ENCODE measurements at regions not wholly inside any gene's neighbourhood (a gene's known extent, or its start where the extent isn't known, plus 50 kb on each side); places are given as distances from the start of the nearest gene placed in this dataset.

GRCh38 chr2:59584958-59585357 is 968.5 kb downstream of the BCL11A start:
- ATAC-seq (replicated peaks; ENCODE audit: extremely low read depth, poor library complexity, severe bottlenecking): no peak
- Mint-ChIP-seq H3K4me3 (no peak overlapping the region), H3K27me3 (no peaks in the 10 kb centered on the region), H3K4me1 (no peaks in the 10 kb centered on the region), H3K27ac (ENCODE audit: low read depth) (no peak overlapping the region), H3K36me3 (ENCODE audit: insufficient read depth) (no peaks in the 10 kb centered on the region), H3K9me3 (peaks cover 11% of the 10 kb centered on the region)
- no peak for DNase-seq (ENCODE audit: low spot score in 2 of 2)

- H3K9me3 Mint-ChIP-seq: peaks cover 13% of the 10 kb centered on the region
- no peak for ATAC-seq (replicated peaks; ENCODE audit: extremely low read depth, poor library complexity, severe bottlenecking)
- H3K4me3 Mint-ChIP-seq: no peak overlapping the region
These were observed 970.2 kb downstream of the BCL11A start for GRCh38 chr2:59583173-59583765.

GRCh38 chr2:59578349-59578748 is 975.1 kb downstream of the BCL11A start:
- no peak for DNase-seq (ENCODE audit: low spot score in 2 of 2)
- peaks cover 10% of the 10 kb centered on the region for H3K9me3 Mint-ChIP-seq
- H3K4me3 Mint-ChIP-seq: no peak overlapping the region
- H3K36me3 Mint-ChIP-seq (ENCODE audit: insufficient read depth): no peaks in the 10 kb centered on the region
- H3K27ac Mint-ChIP-seq (ENCODE audit: low read depth): no peak overlapping the region
- H3K4me1 Mint-ChIP-seq: no peaks in the 10 kb centered on the region
- no peaks in the 10 kb centered on the region for H3K27me3 Mint-ChIP-seq
- no peak for ATAC-seq (replicated peaks; ENCODE audit: extremely low read depth, poor library complexity, severe bottlenecking)

More at GRCh38 chr2:59583173-59583765, 970.2 kb downstream of the BCL11A start:
- H3K4me1 Mint-ChIP-seq: no peaks in the 10 kb centered on the region
- H3K27ac Mint-ChIP-seq (ENCODE audit: low read depth): no peak overlapping the region
- DNase-seq (ENCODE audit: low spot score in 2 of 2): no peak
- H3K27me3 Mint-ChIP-seq: no peaks in the 10 kb centered on the region
- H3K36me3 Mint-ChIP-seq (ENCODE audit: insufficient read depth): no peaks in the 10 kb centered on the region

- ATAC-seq (replicated peaks; ENCODE audit: extremely low read depth, poor library complexity, severe bottlenecking) (no peak), DNase-seq (ENCODE audit: low spot score in 2 of 2) (no peak)
- Mint-ChIP-seq H3K4me3 (no peak overlapping the region), H3K27ac (ENCODE audit: low read depth) (no peak overlapping the region), H3K27me3 (no peaks in the 10 kb centered on the region), H3K4me1 (no peaks in the 10 kb centered on the region), H3K9me3 (peaks cover 11% of the 10 kb centered on the region), H3K36me3 (ENCODE audit: insufficient read depth) (no peaks in the 10 kb centered on the region)
These were observed 978.3 kb downstream of the BCL11A start for GRCh38 chr2:59575191-59575590.

GRCh38 chr2:59572227-59572626 is 981.2 kb downstream of the BCL11A start:
- no peaks in the 10 kb centered on the region for H3K27me3 Mint-ChIP-seq
- no peaks in the 10 kb centered on the region for H3K4me1 Mint-ChIP-seq
- DNase-seq (ENCODE audit: low spot score in 2 of 2) (no peak), ATAC-seq (replicated peaks; ENCODE audit: extremely low read depth, poor library complexity, severe bottlenecking) (no peak)
- H3K27ac Mint-ChIP-seq (ENCODE audit: low read depth): no peak overlapping the region
- no peaks in the 10 kb centered on the region for H3K36me3 Mint-ChIP-seq (ENCODE audit: insufficient read depth)
- no peak overlapping the region for H3K4me3 Mint-ChIP-seq
- H3K9me3 Mint-ChIP-seq: peaks cover 6% of the 10 kb centered on the region

GRCh38 chr2:59570818-59571217 is 982.6 kb downstream of the BCL11A start:
- no peak overlapping the region for H3K4me3 Mint-ChIP-seq

GRCh38 chr2:59569124-59569523 is 984.3 kb downstream of the BCL11A start:
- H3K36me3 Mint-ChIP-seq (ENCODE audit: insufficient read depth): no peaks in the 10 kb centered on the region

More at GRCh38 chr2:59570818-59571217, 982.6 kb downstream of the BCL11A start:
- DNase-seq (ENCODE audit: low spot score in 2 of 2): no peak
- no peaks in the 10 kb centered on the region for H3K36me3 Mint-ChIP-seq (ENCODE audit: insufficient read depth)
- no peaks in the 10 kb centered on the region for H3K4me1 Mint-ChIP-seq
- H3K27me3 Mint-ChIP-seq: no peaks in the 10 kb centered on the region
- no peak overlapping the region for H3K27ac Mint-ChIP-seq (ENCODE audit: low read depth)
- no peak for ATAC-seq (replicated peaks; ENCODE audit: extremely low read depth, poor library complexity, severe bottlenecking)
- H3K9me3 Mint-ChIP-seq: peaks cover 6% of the 10 kb centered on the region

GRCh38 chr2:59568461-59568860 is 985.0 kb downstream of the BCL11A start:
- DNase-seq (ENCODE audit: low spot score in 2 of 2): no peak
- Mint-ChIP-seq H3K9me3 (peaks cover 6% of the 10 kb centered on the region), H3K36me3 (ENCODE audit: insufficient read depth) (no peaks in the 10 kb centered on the region), H3K4me1 (no peaks in the 10 kb centered on the region), H3K27me3 (no peaks in the 10 kb centered on the region), H3K27ac (ENCODE audit: low read depth) (no peak overlapping the region), H3K4me3 (no peak overlapping the region)
- no peak for ATAC-seq (replicated peaks; ENCODE audit: extremely low read depth, poor library complexity, severe bottlenecking)

More at GRCh38 chr2:59569124-59569523, 984.3 kb downstream of the BCL11A start:
- peaks cover 6% of the 10 kb centered on the region for H3K9me3 Mint-ChIP-seq
- ATAC-seq (replicated peaks; ENCODE audit: extremely low read depth, poor library complexity, severe bottlenecking): no peak
- no peak overlapping the region for H3K27ac Mint-ChIP-seq (ENCODE audit: low read depth)
- H3K27me3 Mint-ChIP-seq: no peaks in the 10 kb centered on the region
- no peak overlapping the region for H3K4me3 Mint-ChIP-seq
- DNase-seq (ENCODE audit: low spot score in 2 of 2): no peak
- no peaks in the 10 kb centered on the region for H3K4me1 Mint-ChIP-seq

- Mint-ChIP-seq H3K27me3 (no peaks in the 10 kb centered on the region), H3K9me3 (peaks cover 6% of the 10 kb centered on the region), H3K36me3 (ENCODE audit: insufficient read depth) (no peaks in the 10 kb centered on the region), H3K4me3 (no peak overlapping the region), H3K27ac (ENCODE audit: low read depth) (no peak overlapping the region), H3K4me1 (no peaks in the 10 kb centered on the region)
- no peak for ATAC-seq (replicated peaks; ENCODE audit: extremely low read depth, poor library complexity, severe bottlenecking)
- no peak for DNase-seq (ENCODE audit: low spot score in 2 of 2)
These were observed 986.3 kb downstream of the BCL11A start for GRCh38 chr2:59567151-59567550.

- Mint-ChIP-seq H3K9me3 (peaks cover 6% of the 10 kb centered on the region), H3K27ac (ENCODE audit: low read depth) (no peak overlapping the region), H3K36me3 (ENCODE audit: insufficient read depth) (no peaks in the 10 kb centered on the region), H3K4me1 (no peaks in the 10 kb centered on the region), H3K27me3 (no peaks in the 10 kb centered on the region), H3K4me3 (no peak overlapping the region)
- DNase-seq (ENCODE audit: low spot score in 2 of 2) (no peak), ATAC-seq (replicated peaks; ENCODE audit: extremely low read depth, poor library complexity, severe bottlenecking) (no peak)
These were observed 986.7 kb downstream of the BCL11A start for GRCh38 chr2:59566739-59567138.

GRCh38 chr2:59561281-59561680 is 992.2 kb downstream of the BCL11A start:
- H3K27me3 Mint-ChIP-seq: no peaks in the 10 kb centered on the region
- no peak overlapping the region for H3K4me3 Mint-ChIP-seq
- DNase-seq (ENCODE audit: low spot score in 2 of 2) (no peak), ATAC-seq (replicated peaks; ENCODE audit: extremely low read depth, poor library complexity, severe bottlenecking) (no peak)
- H3K27ac Mint-ChIP-seq (ENCODE audit: low read depth): no peak overlapping the region
- peaks cover 2% of the 10 kb centered on the region for H3K36me3 Mint-ChIP-seq (ENCODE audit: insufficient read depth)
- H3K9me3 Mint-ChIP-seq: peaks cover 5% of the 10 kb centered on the region
- no peaks in the 10 kb centered on the region for H3K4me1 Mint-ChIP-seq

- Mint-ChIP-seq H3K27me3 (no peaks in the 10 kb centered on the region), H3K9me3 (peaks cover 5% of the 10 kb centered on the region), H3K4me3 (no peak overlapping the region), H3K27ac (ENCODE audit: low read depth) (no peak overlapping the region), H3K4me1 (no peaks in the 10 kb centered on the region), H3K36me3 (ENCODE audit: insufficient read depth) (peaks cover 2% of the 10 kb centered on the region)
- DNase-seq (ENCODE audit: low spot score in 2 of 2) (no peak), ATAC-seq (replicated peaks; ENCODE audit: extremely low read depth, poor library complexity, severe bottlenecking) (no peak)
These were observed 992.7 kb downstream of the BCL11A start for GRCh38 chr2:59560769-59561168.

GRCh38 chr2:59540864-59541263 is 1012.6 kb downstream of the BCL11A start:
- H3K27ac Mint-ChIP-seq (ENCODE audit: low read depth): no peak overlapping the region
- no peaks in the 10 kb centered on the region for H3K36me3 Mint-ChIP-seq (ENCODE audit: insufficient read depth)
- H3K4me3 Mint-ChIP-seq: no peak overlapping the region
- ATAC-seq (replicated peaks; ENCODE audit: extremely low read depth, poor library complexity, severe bottlenecking): no peak
- DNase-seq (ENCODE audit: low spot score in 2 of 2): no peak
- H3K4me1 Mint-ChIP-seq: no peaks in the 10 kb centered on the region
- H3K27me3 Mint-ChIP-seq: no peaks in the 10 kb centered on the region
- H3K9me3 Mint-ChIP-seq: peaks cover 12% of the 10 kb centered on the region
